T-cell (primary cell): ENCODE measurements at regions not wholly inside any gene's neighbourhood (a gene's known extent, or its start where the extent isn't known, plus 50 kb on each side); places are given as distances from the start of the nearest gene placed in this dataset.

Experiments used
- ATAC-seq, 4 experiments: fragments of 200-7000 bp in 3 of 4; fragments of 150-1000 bp in 1 of 4; cut with Tn5 transposase; replicated peaks in 1 of 4; 1 replicate in 3 of 4; 2 replicates in 1 of 4; pipeline ENCODE4 v1.10.0; 2021; ENCODE audit warnings: moderate library complexity in 3 of 4, mild to moderate bottlenecking in 2 of 4, moderate number of reproducible peaks in 1 of 4
- CTCF ChIA-PET, 2 donors: fragments of 300-600 bp; sonication (Branson Sonifier 250); formaldehyde crosslinking; loops; one replicate each; lab custom pipeline; 2022; ENCODE audit warnings: antibody characterized with exemption in 2 of 2; lab: Charles Lee
- POLR2A ChIA-PET, 2 donors: fragments of 300-600 bp; sonication (Branson Sonifier 250); formaldehyde crosslinking; loops; one replicate each; lab custom pipeline; 2022; ENCODE audit warnings: antibody characterized with exemption in 2 of 2; lab: Charles Lee
- DNase-seq, 35 experiments: peaks; one replicate each; pipeline versions ENCODE4 v3.0.0 to v3.0.0-alpha.2; 2013 to 2023
- H3K27ac ChIP-seq: one replicate; pipeline ENCODE4 v1.5.1; 2013; ENCODE audit warnings: low read length
- H3K27me3 ChIP-seq, 2 experiments: replicated peaks in 1 of 2; 1 replicate in 1 of 2; 2 replicates in 1 of 2; pipeline versions ENCODE4 v1.6.1 to v1.7.0; 2013; ENCODE audit warnings: low read length in 1 of 2, mixed read lengths in 1 of 2; ENCODE audit not compliant: control insufficient read depth in 2 of 2, insufficient read depth in 2 of 2; ENCODE audit errors: extremely low read depth in 1 of 2
- H3K36me3 ChIP-seq, 2 donors: 1 replicate in 1 of 2; 2 replicates in 1 of 2; pipeline versions ENCODE4 v1.6.1 to v1.7.0; 2013; ENCODE audit warnings: low read length in 1 of 2; ENCODE audit not compliant: control insufficient read depth in 2 of 2, insufficient read depth in 1 of 2; ENCODE audit errors: extremely low read depth in 1 of 2
- H3K4me1 ChIP-seq, 2 experiments: 1 replicate in 1 of 2; 2 replicates in 1 of 2; pipeline versions ENCODE4 v1.6.1 to v1.7.0; 2013; ENCODE audit warnings: low read length in 2 of 2, mixed read lengths in 1 of 2; ENCODE audit not compliant: insufficient read depth in 2 of 2, control insufficient read depth in 1 of 2; ENCODE audit errors: extremely low read depth in 1 of 2
- H3K4me3 ChIP-seq, 2 donors: 1 replicate in 1 of 2; 2 replicates in 1 of 2; pipeline versions ENCODE4 v1.5.1 to v1.7.0; 2013; ENCODE audit warnings: mild to moderate bottlenecking in 2 of 2, low read length in 1 of 2, moderate library complexity in 1 of 2; ENCODE audit not compliant: control insufficient read depth in 1 of 2; ENCODE audit errors: extremely low read depth in 1 of 2
- H3K9me3 ChIP-seq: 2 replicates; pipeline ENCODE4 v1.7.0; 2013
- H3K27ac Mint-ChIP-seq, 2 donors: one replicate each; pipeline ENCODE4 v1.8.0; 2020 to 2021; ENCODE audit warnings: mild to moderate bottlenecking in 2 of 2, mixed read lengths in 2 of 2
- H3K27me3 Mint-ChIP-seq, 2 donors: one replicate each; pipeline ENCODE4 v1.8.0; 2021 to 2022; ENCODE audit warnings: mixed read lengths in 2 of 2
- H3K36me3 Mint-ChIP-seq: one replicate; pipeline ENCODE4 v1.8.0; 2021; ENCODE audit warnings: mixed read lengths
- H3K4me1 Mint-ChIP-seq, 3 donors: one replicate each; pipeline ENCODE4 v1.8.0; 2020 to 2022; ENCODE audit warnings: mixed read lengths in 3 of 3, mild to moderate bottlenecking in 1 of 3
- H3K4me3 Mint-ChIP-seq, 3 donors: one replicate each; pipeline ENCODE4 v1.8.0; 2020 to 2022; ENCODE audit warnings: mild to moderate bottlenecking in 3 of 3, mixed read lengths in 3 of 3, moderate library complexity in 3 of 3
- H3K9me3 Mint-ChIP-seq, 3 donors: one replicate each; pipeline ENCODE4 v1.8.0; 2020 to 2022; ENCODE audit warnings: mixed read lengths in 3 of 3
- WGBS: methylation state at CpG from one replicate; pipeline ENCODE4 v1.1.5; 2013; ENCODE audit warnings: missing lambda C conversion rate; ENCODE audit not compliant: insufficient coverage; 5-methylcytosine and 5-hydroxymethylcytosine counted together

GRCh38 chr13:80195649-80196048, 145.3 kb downstream of the SPRY2 start:
- Mint-ChIP-seq H3K4me3 (no peak overlapping the region), H3K27ac (no peak overlapping the region), H3K36me3 (no peaks in the 10 kb centered on the region), H3K4me1 (no peaks in the 10 kb centered on the region), H3K27me3 (no peaks in the 10 kb centered on the region), H3K9me3 (no peaks in the 10 kb centered on the region)
- DNase-seq (no peak), ATAC-seq (no peak)
- ChIA-PET POLR2A (no interaction called here), CTCF (no interaction called here)
- no peaks in the 10 kb centered on the region for H3K9me3 ChIP-seq
- H3K27ac ChIP-seq = no peak overlapping the region
- no peaks in the 10 kb centered on the region for H3K27me3 ChIP-seq
- no peaks in the 10 kb centered on the region for H3K36me3 ChIP-seq
- H3K4me1 ChIP-seq = no peaks in the 10 kb centered on the region
- H3K4me3 ChIP-seq = no peak overlapping the region
- 78% methylated on average over 1 of the region's 2 CpGs for WGBS

- H3K27me3 Mint-ChIP-seq = no peaks in the 10 kb centered on the region
- H3K4me3 ChIP-seq = no peak overlapping the region
- no peaks in the 10 kb centered on the region for H3K4me1 ChIP-seq
- H3K9me3 Mint-ChIP-seq = no peaks in the 10 kb centered on the region
- no peaks in the 10 kb centered on the region for H3K9me3 ChIP-seq
- H3K27ac Mint-ChIP-seq = no peak overlapping the region
- no peak for DNase-seq
- 94% methylated on average over 6 of the region's 11 CpGs for WGBS
- no peak for ATAC-seq
- no peaks in the 10 kb centered on the region for H3K36me3 Mint-ChIP-seq
- ChIA-PET CTCF (no interaction called here), POLR2A (no interaction called here)
- no peaks in the 10 kb centered on the region for H3K4me1 Mint-ChIP-seq
- no peak overlapping the region for H3K4me3 Mint-ChIP-seq
- no peak overlapping the region for H3K27ac ChIP-seq
- no peaks in the 10 kb centered on the region for H3K36me3 ChIP-seq
- no peaks in the 10 kb centered on the region for H3K27me3 ChIP-seq
Measured at GRCh38 chr13:80189889-80190597, 150.9 kb downstream of the SPRY2 start.

- DNase-seq (no peak), ATAC-seq (no peak)
- no peaks in the 10 kb centered on the region for H3K9me3 ChIP-seq
- Mint-ChIP-seq H3K4me1 (no peaks in the 10 kb centered on the region), H3K36me3 (no peaks in the 10 kb centered on the region), H3K9me3 (no peaks in the 10 kb centered on the region), H3K27me3 (no peaks in the 10 kb centered on the region), H3K27ac (no peak overlapping the region), H3K4me3 (no peak overlapping the region)
- CTCF ChIA-PET = no interaction called here
- POLR2A ChIA-PET = no interaction called here
- H3K27me3 ChIP-seq = no peaks in the 10 kb centered on the region
- H3K4me3 ChIP-seq = no peak overlapping the region
- H3K27ac ChIP-seq = no peak overlapping the region
- H3K4me1 ChIP-seq = peaks cover 0 to 2% of the 10 kb centered on the region in 2 experiments
- WGBS = 39% methylated on average over 7 of the region's 8 CpGs
- no peaks in the 10 kb centered on the region for H3K36me3 ChIP-seq
Measured at GRCh38 chr13:80180740-80181355, 160.1 kb downstream of the SPRY2 start.

GRCh38 chr13:80177327-80177726, 163.6 kb downstream of the SPRY2 start:
- Mint-ChIP-seq H3K4me1 (no peaks in the 10 kb centered on the region), H3K27ac (no peak overlapping the region), H3K4me3 (no peak overlapping the region), H3K36me3 (no peaks in the 10 kb centered on the region), H3K9me3 (peaks cover 0 to 2% (median 0%) of the 10 kb centered on the region in 3 donors), H3K27me3 (no peaks in the 10 kb centered on the region)
- DNase-seq (no peak), ATAC-seq (no peak)
- Histone ChIP-seq H3K36me3 (no peaks in the 10 kb centered on the region), H3K4me1 (peaks cover 0 to 2% of the 10 kb centered on the region in 2 experiments), H3K9me3 (no peaks in the 10 kb centered on the region), H3K4me3 (no peak overlapping the region), H3K27ac (no peak overlapping the region), H3K27me3 (no peaks in the 10 kb centered on the region)
- CTCF ChIA-PET = no interaction called here
- no CpG with 5 or more reads among the region's 3 CpGs for WGBS
- POLR2A ChIA-PET = no interaction called here

GRCh38 chr13:80173224-80173623, 167.7 kb downstream of the SPRY2 start:
- H3K4me3 ChIP-seq = no peak overlapping the region
- H3K27ac Mint-ChIP-seq = no peak overlapping the region
- DNase-seq (no peak), ATAC-seq (no peak)
- no peaks in the 10 kb centered on the region for H3K36me3 ChIP-seq
- H3K27me3 Mint-ChIP-seq = no peaks in the 10 kb centered on the region
- POLR2A ChIA-PET = no interaction called here
- H3K27ac ChIP-seq = no peak overlapping the region
- no peaks in the 10 kb centered on the region for H3K4me1 Mint-ChIP-seq
- CTCF ChIA-PET = no interaction called here
- H3K36me3 Mint-ChIP-seq = no peaks in the 10 kb centered on the region
- no CpG with 5 or more reads among the region's 2 CpGs for WGBS
- H3K4me3 Mint-ChIP-seq = no peak overlapping the region
- H3K4me1 ChIP-seq = no peaks in the 10 kb centered on the region
- H3K9me3 Mint-ChIP-seq = peaks cover 0 to 2% (median 0%) of the 10 kb centered on the region in 3 donors
- H3K9me3 ChIP-seq = no peaks in the 10 kb centered on the region
- H3K27me3 ChIP-seq = peaks cover 0 to 3% of the 10 kb centered on the region in 2 experiments

- 65% methylated on average over 3 of the region's 4 CpGs for WGBS
- ATAC-seq (no peak), DNase-seq (no peak)
- Mint-ChIP-seq H3K27me3 (no peaks in the 10 kb centered on the region), H3K4me3 (no peak overlapping the region), H3K27ac (no peak overlapping the region), H3K4me1 (no peaks in the 10 kb centered on the region), H3K36me3 (no peaks in the 10 kb centered on the region), H3K9me3 (peaks cover 0 to 2% (median 0%) of the 10 kb centered on the region in 3 donors)
- CTCF ChIA-PET = no interaction called here
- no peak overlapping the region for H3K27ac ChIP-seq
- H3K9me3 ChIP-seq = no peaks in the 10 kb centered on the region
- H3K4me3 ChIP-seq = no peak overlapping the region
- POLR2A ChIA-PET = no interaction called here
- H3K27me3 ChIP-seq = peaks cover 0 to 3% of the 10 kb centered on the region in 2 experiments
- no peaks in the 10 kb centered on the region for H3K4me1 ChIP-seq
- H3K36me3 ChIP-seq = no peaks in the 10 kb centered on the region
Measured at GRCh38 chr13:80171096-80171495, 169.8 kb downstream of the SPRY2 start.
